ENCODE measurements at regions not wholly inside any gene's neighbourhood (a gene's known extent, or its start where the extent isn't known, plus 50 kb on each side); places are given as distances from the start of the nearest gene placed in this dataset.
A peak's percentile ranks its signal among the peaks of the same experiment; 100 is the strongest.

GRCh38 chr4:90027565-90027964 lies 99.6 kb upstream of the CCSER1 start:
- no peaks in the 10 kb centered on the region for H3K9me3 Mint-ChIP-seq (ENCODE audit: low read depth, unreplicated experiment)

DNA sequence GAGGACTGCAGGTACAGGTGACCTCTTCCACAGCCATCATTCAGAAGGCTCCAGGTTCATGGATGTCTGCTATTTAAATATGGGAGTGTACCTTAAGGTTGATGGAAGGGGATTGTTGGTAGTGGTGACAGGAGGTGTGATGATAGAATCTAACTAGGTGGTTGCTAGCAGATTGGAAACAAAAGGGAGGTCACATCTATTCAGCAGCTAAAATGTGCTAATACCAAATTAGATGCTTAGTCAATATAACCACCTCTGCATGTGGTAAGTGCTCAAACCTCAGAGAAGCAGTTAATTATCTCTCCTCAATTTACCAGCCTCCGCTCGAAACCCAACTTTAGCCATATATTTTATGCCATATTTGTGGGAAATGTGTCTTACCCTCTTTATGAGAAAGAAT lies 98.7 kb upstream of the CCSER1 start:
- no TSS peak for BruUV-seq (replicated peaks)
- CTCF ChIA-PET: no interaction called here
- no peaks in the 10 kb centered on the region for H3K27me3 Mint-ChIP-seq (ENCODE audit: unreplicated experiment)
- TF ChIP-seq CTCF (IDR thresholded peaks at IDR 0.05; ENCODE audit: unreplicated experiment): no peak
- DNase-seq: no peak
- no peaks in the 10 kb centered on the region for H3K9me3 Mint-ChIP-seq (ENCODE audit: low read depth, unreplicated experiment)
- intact Hi-C loops (cut with micrococcal nuclease; ENCODE audit: unreplicated experiment): loop anchor here (5.0 kb wide), 2 partner anchors 76 to 99 kb away; partner anchors contain the start of gene CCSER1
- no peaks in the 10 kb centered on the region for H3K36me3 Mint-ChIP-seq (ENCODE audit: insufficient read depth, unreplicated experiment)
- H3K4me1 Mint-ChIP-seq (ENCODE audit: low read depth, unreplicated experiment): no peaks in the 10 kb centered on the region
- no peak overlapping the region for H3K4me3 Mint-ChIP-seq (ENCODE audit: low read depth, unreplicated experiment)
- no peak overlapping the region for H3K27ac Mint-ChIP-seq (ENCODE audit: unreplicated experiment)

More at GRCh38 chr4:90027565-90027964, 99.6 kb upstream of the CCSER1 start:
- TF ChIP-seq CTCF (IDR thresholded peaks at IDR 0.05; ENCODE audit: unreplicated experiment): no peak
- no peak for DNase-seq
- intact Hi-C loops (cut with micrococcal nuclease; ENCODE audit: unreplicated experiment): loop anchor here (5.0 kb wide), 2 partner anchors 75 to 100 kb away; partner anchors contain the start of gene CCSER1
- Mint-ChIP-seq H3K27me3 (ENCODE audit: unreplicated experiment) (no peaks in the 10 kb centered on the region), H3K36me3 (ENCODE audit: insufficient read depth, unreplicated experiment) (no peaks in the 10 kb centered on the region), H3K4me1 (ENCODE audit: low read depth, unreplicated experiment) (no peaks in the 10 kb centered on the region), H3K27ac (ENCODE audit: unreplicated experiment) (no peak overlapping the region), H3K4me3 (ENCODE audit: low read depth, unreplicated experiment) (no peak overlapping the region)
- CTCF ChIA-PET: no interaction called here
- BruUV-seq (replicated peaks): no TSS peak

DNA sequence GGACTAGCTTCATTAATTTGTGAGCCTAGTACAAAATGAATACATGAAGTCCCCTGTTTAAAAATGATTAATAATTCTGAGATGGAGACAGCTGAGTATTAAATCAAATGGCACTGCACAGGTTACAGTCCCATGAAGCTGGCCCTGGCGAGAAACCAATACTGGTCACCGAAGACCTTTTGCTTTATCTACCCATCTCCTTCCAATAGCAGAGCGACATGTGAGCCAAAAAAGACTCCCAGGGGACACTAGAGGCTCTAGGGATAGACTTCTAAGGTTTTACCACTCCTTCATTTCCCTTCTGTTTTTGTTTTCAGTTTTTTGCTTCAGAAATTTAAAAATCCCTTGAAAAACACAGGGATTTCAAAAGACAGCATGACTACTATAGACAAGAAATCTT lies 97.0 kb upstream of the CCSER1 start:
- no TSS peak for BruUV-seq (replicated peaks)
- no peak overlapping the region for H3K27ac Mint-ChIP-seq (ENCODE audit: unreplicated experiment)

DNA sequence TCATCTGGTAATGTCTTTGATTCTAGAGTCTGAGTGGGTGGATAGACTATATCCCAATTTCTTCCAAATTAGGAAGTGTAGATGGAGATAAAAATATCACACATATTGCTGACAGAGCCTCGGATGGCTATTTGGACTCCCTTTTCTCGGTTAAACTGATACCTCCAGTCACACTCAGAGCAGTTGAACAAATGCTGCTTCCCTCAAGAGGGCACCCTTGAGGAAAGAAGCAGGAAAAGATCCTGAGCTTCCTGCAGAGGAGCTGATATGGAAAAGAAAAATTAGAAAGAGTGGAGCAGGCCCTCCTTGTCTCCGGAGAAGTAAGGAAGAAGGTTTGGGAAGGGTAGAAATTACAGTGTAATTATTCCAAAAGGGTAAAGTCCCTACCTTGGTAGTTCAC lies 96.2 kb upstream of the CCSER1 start:
- Mint-ChIP-seq H3K36me3 (ENCODE audit: insufficient read depth, unreplicated experiment) (no peaks in the 10 kb centered on the region), H3K9me3 (ENCODE audit: low read depth, unreplicated experiment) (no peaks in the 10 kb centered on the region), H3K4me1 (ENCODE audit: low read depth, unreplicated experiment) (no peaks in the 10 kb centered on the region), H3K27ac (ENCODE audit: unreplicated experiment) (no peak overlapping the region), H3K27me3 (ENCODE audit: unreplicated experiment) (no peaks in the 10 kb centered on the region), H3K4me3 (ENCODE audit: low read depth, unreplicated experiment) (no peak overlapping the region)
- no TSS peak for BruUV-seq (replicated peaks)
- no peak for TF ChIP-seq CTCF (IDR thresholded peaks at IDR 0.05; ENCODE audit: unreplicated experiment)
- DNase-seq: peak; percentile 13
- intact Hi-C loops (cut with micrococcal nuclease; ENCODE audit: unreplicated experiment): no loop called here
- CTCF ChIA-PET: interaction anchor here (0.7 to 0.8 kb wide), 2 partner anchors 38 to 143 kb away, joined by 3 to 4 read pairs; no protein-coding TSS in a partner anchor

More for the DNA sequence above, 97.0 kb upstream of the CCSER1 start:
- no peaks in the 10 kb centered on the region for H3K36me3 Mint-ChIP-seq (ENCODE audit: insufficient read depth, unreplicated experiment)
- no peaks in the 10 kb centered on the region for H3K4me1 Mint-ChIP-seq (ENCODE audit: low read depth, unreplicated experiment)
- H3K9me3 Mint-ChIP-seq (ENCODE audit: low read depth, unreplicated experiment): no peaks in the 10 kb centered on the region
- DNase-seq: no peak
- no peak for TF ChIP-seq CTCF (IDR thresholded peaks at IDR 0.05; ENCODE audit: unreplicated experiment)
- intact Hi-C loops (cut with micrococcal nuclease; ENCODE audit: unreplicated experiment): no loop called here
- H3K4me3 Mint-ChIP-seq (ENCODE audit: low read depth, unreplicated experiment): no peak overlapping the region
- H3K27me3 Mint-ChIP-seq (ENCODE audit: unreplicated experiment): no peaks in the 10 kb centered on the region
- CTCF ChIA-PET: no interaction called here

Data from Calu3 (cell line).